ENCODE measurements at regions not wholly inside any gene's neighbourhood (a gene's known extent, or its start where the extent isn't known, plus 50 kb on each side); places are given as distances from the start of the nearest gene placed in this dataset.

DNA sequence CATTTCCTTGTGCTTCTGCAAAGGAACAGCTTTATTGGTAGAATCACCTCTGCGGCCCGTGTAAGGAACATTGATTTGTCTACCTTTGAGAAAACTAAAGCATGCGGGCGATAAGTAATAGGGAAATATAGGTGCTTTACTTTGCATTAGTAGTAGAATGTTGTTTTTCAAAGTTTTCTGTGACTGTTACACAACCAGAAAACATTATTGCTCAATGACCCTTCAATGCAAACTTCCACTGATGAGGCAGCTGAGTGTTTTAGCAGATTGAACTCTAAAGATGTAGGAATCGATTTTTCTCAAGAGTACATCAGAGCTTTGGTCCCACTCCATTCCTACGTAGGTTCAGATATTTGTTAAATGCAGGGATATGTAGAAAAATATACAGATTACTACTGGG lies 427.8 kb downstream of the DNAJB9 start:
- ATAC-seq: no peak
- TF ChIP-seq ZNF70 (CRISPR knock-in tag; IDR thresholded peaks at IDR 0.05): no peak
- TF ChIP-seq TCF4 (CRISPR knock-in tag; IDR thresholded peaks at IDR 0.05; ENCODE audit: borderline replicate concordance): no peak
- TF ChIP-seq ESRRG (CRISPR knock-in tag; IDR thresholded peaks at IDR 0.05): no peak
- TF ChIP-seq, protein P1, sequence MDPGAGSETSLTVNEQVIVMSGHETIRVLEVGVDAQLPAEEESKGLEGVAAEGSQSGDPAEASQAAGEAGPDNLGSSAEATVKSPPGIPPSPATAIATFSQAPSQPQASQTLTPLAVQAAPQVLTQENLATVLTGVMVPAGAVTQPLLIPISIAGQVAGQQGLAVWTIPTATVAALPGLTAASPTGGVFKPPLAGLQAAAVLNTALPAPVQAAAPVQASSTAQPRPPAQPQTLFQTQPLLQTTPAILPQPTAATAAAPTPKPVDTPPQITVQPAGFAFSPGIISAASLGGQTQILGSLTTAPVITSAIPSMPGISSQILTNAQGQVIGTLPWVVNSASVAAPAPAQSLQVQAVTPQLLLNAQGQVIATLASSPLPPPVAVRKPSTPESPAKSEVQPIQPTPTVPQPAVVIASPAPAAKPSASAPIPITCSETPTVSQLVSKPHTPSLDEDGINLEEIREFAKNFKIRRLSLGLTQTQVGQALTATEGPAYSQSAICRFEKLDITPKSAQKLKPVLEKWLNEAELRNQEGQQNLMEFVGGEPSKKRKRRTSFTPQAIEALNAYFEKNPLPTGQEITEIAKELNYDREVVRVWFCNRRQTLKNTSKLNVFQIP (CRISPR knock-in tag; IDR thresholded peaks at IDR 0.05; ENCODE audit: borderline replicate concordance, low read depth): no peak
- TF ChIP-seq TOX (CRISPR knock-in tag; IDR thresholded peaks at IDR 0.05; ENCODE audit: borderline replicate concordance): no peak
- TF ChIP-seq, protein P2, sequence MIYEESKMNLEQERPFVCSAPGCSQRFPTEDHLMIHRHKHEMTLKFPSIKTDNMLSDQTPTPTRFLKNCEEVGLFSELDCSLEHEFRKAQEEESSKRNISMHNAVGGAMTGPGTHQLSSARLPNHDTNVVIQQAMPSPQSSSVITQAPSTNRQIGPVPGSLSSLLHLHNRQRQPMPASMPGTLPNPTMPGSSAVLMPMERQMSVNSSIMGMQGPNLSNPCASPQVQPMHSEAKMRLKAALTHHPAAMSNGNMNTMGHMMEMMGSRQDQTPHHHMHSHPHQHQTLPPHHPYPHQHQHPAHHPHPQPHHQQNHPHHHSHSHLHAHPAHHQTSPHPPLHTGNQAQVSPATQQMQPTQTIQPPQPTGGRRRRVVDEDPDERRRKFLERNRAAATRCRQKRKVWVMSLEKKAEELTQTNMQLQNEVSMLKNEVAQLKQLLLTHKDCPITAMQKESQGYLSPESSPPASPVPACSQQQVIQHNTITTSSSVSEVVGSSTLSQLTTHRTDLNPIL (CRISPR knock-in tag; IDR thresholded peaks at IDR 0.05; ENCODE audit: low read depth): no peak

DNA sequence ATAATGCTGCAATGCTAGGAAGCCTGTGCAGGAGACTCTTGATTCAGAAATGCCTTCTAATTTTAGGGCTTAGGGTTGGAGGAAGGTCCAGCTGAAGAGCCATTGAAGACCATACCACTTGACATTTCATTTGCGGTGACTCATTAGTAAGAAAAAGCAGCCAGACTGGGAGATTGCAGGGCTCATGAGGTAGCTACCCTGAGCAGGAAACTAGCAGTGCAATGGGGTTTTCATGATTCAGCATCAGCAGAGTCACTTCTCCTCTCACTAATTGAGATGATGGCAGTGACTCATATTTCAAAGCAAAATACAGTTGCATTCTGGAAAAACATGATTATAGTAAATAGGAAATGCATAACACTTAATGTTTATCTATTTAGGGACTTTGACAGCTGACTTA lies 434.1 kb downstream of the DNAJB9 start:
- ATAC-seq: no peak
- TF ChIP-seq ZNF8 (CRISPR knock-in tag; IDR thresholded peaks at IDR 0.05) (no peak), PPARA (CRISPR knock-in tag; IDR thresholded peaks at IDR 0.05; ENCODE audit: borderline replicate concordance) (no peak), ISL1 (CRISPR knock-in tag; IDR thresholded peaks at IDR 0.05) (no peak), TOX (CRISPR knock-in tag; IDR thresholded peaks at IDR 0.05; ENCODE audit: borderline replicate concordance) (no peak), ZNF565 (CRISPR knock-in tag; conservative IDR thresholded peaks at IDR 0.05; ENCODE audit: low read depth) (no peak), SNAI2 (CRISPR knock-in tag; IDR thresholded peaks at IDR 0.05) (no peak), CSDC2 (CRISPR knock-in tag; IDR thresholded peaks at IDR 0.05) (no peak), TCF4 (CRISPR knock-in tag; IDR thresholded peaks at IDR 0.05; ENCODE audit: borderline replicate concordance) (no peak)
- TF ChIP-seq, protein P3, sequence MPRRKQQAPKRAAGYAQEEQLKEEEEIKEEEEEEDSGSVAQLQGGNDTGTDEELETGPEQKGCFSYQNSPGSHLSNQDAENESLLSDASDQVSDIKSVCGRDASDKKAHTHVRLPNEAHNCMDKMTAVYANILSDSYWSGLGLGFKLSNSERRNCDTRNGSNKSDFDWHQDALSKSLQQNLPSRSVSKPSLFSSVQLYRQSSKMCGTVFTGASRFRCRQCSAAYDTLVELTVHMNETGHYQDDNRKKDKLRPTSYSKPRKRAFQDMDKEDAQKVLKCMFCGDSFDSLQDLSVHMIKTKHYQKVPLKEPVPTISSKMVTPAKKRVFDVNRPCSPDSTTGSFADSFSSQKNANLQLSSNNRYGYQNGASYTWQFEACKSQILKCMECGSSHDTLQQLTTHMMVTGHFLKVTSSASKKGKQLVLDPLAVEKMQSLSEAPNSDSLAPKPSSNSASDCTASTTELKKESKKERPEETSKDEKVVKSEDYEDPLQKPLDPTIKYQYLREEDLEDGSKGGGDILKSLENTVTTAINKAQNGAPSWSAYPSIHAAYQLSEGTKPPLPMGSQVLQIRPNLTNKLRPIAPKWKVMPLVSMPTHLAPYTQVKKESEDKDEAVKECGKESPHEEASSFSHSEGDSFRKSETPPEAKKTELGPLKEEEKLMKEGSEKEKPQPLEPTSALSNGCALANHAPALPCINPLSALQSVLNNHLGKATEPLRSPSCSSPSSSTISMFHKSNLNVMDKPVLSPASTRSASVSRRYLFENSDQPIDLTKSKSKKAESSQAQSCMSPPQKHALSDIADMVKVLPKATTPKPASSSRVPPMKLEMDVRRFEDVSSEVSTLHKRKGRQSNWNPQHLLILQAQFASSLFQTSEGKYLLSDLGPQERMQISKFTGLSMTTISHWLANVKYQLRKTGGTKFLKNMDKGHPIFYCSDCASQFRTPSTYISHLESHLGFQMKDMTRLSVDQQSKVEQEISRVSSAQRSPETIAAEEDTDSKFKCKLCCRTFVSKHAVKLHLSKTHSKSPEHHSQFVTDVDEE (CRISPR knock-in tag; IDR thresholded peaks at IDR 0.05): no peak
- TF ChIP-seq, protein P2 (CRISPR knock-in tag; IDR thresholded peaks at IDR 0.05; ENCODE audit: low read depth): no peak
- TF ChIP-seq, protein P1 (CRISPR knock-in tag; IDR thresholded peaks at IDR 0.05; ENCODE audit: borderline replicate concordance, low read depth): no peak

DNA sequence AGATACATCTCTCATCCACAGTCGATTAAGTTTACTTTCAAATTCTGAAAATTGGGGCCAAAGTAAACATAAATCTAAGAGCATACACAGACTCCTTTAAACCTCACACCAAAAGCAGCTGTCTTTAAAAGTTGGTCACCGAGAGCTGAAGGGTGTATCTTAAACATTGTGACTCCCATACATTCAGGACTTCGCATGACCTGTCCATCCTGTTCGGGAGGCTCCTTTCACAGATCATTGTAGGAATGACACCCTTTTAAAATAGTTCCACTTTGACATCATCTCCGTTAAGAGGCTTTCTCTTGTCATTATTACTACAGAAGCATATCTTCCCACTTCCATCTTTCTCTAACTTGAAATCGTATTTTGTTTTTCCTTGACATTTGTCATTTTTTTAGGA lies 440.0 kb downstream of the DNAJB9 start:
- no peak for TF ChIP-seq CSDC2 (CRISPR knock-in tag; IDR thresholded peaks at IDR 0.05)
- no peak for TF ChIP-seq OSR1 (CRISPR knock-in tag; IDR thresholded peaks at IDR 0.05)
- TF ChIP-seq, protein P1 (CRISPR knock-in tag; IDR thresholded peaks at IDR 0.05; ENCODE audit: borderline replicate concordance, low read depth): no peak
- TF ChIP-seq ZNF565 (CRISPR knock-in tag; conservative IDR thresholded peaks at IDR 0.05; ENCODE audit: low read depth): no peak
- TF ChIP-seq, protein P4, sequence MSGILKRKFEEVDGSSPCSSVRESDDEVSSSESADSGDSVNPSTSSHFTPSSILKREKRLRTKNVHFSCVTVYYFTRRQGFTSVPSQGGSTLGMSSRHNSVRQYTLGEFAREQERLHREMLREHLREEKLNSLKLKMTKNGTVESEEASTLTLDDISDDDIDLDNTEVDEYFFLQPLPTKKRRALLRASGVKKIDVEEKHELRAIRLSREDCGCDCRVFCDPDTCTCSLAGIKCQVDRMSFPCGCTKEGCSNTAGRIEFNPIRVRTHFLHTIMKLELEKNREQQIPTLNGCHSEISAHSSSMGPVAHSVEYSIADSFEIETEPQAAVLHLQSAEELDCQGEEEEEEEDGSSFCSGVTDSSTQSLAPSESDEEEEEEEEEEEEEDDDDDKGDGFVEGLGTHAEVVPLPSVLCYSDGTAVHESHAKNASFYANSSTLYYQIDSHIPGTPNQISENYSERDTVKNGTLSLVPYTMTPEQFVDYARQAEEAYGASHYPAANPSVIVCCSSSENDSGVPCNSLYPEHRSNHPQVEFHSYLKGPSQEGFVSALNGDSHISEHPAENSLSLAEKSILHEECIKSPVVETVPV (CRISPR knock-in tag; IDR thresholded peaks at IDR 0.05): no peak
- no peak for ATAC-seq

Data from SK-N-SH treated with all-trans-retinoic acid at 6 μM for 48 hours (cell line).